OCI-LY1 (cell line): ENCODE measurements at regions not wholly inside any gene's neighbourhood (a gene's known extent, or its start where the extent isn't known, plus 50 kb on each side); places are given as distances from the start of the nearest gene placed in this dataset.

Experiments used
- EZH2 ChIP-seq: fragments of 200-600 bp; sonication (generic), shearing (Covaris generic); IDR thresholded peaks from 2 replicates; pipeline ENCODE4 v1.8.0; 2017; ENCODE audit warnings: borderline replicate concordance, mixed run types, mild to moderate bottlenecking, antibody characterized with exemption, low read length, moderate library complexity, mixed read lengths
- TF ChIP-seq, protein P1 (sequence below): fragments of 200-600 bp; sonication (generic), shearing (Covaris generic); IDR thresholded peaks from 2 replicates; pipeline ENCODE4 v1.5.1; 2017; ENCODE audit warnings: mild to moderate bottlenecking, antibody characterized with exemption, low read length, moderate library complexity, mixed read lengths

DNA sequence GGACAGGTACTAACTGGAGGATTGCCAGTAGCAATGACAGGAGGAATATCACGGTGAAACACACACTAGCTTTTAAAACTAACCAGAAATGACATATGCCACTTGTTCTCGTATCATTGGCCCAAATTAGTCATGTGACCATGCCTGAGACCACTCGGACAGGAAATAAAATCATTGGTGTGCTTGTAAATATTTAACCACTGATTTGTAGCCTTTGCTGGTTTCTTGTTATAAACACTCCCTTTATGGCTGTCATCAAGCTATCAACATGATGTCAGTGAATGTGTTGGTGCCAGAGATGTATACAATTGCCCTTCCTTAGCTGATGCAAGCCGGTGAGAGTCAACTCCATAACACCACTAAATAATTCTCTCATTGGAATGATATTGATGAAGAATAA lies 123.7 kb upstream of the ANKH start:
- TF ChIP-seq, protein P1, sequence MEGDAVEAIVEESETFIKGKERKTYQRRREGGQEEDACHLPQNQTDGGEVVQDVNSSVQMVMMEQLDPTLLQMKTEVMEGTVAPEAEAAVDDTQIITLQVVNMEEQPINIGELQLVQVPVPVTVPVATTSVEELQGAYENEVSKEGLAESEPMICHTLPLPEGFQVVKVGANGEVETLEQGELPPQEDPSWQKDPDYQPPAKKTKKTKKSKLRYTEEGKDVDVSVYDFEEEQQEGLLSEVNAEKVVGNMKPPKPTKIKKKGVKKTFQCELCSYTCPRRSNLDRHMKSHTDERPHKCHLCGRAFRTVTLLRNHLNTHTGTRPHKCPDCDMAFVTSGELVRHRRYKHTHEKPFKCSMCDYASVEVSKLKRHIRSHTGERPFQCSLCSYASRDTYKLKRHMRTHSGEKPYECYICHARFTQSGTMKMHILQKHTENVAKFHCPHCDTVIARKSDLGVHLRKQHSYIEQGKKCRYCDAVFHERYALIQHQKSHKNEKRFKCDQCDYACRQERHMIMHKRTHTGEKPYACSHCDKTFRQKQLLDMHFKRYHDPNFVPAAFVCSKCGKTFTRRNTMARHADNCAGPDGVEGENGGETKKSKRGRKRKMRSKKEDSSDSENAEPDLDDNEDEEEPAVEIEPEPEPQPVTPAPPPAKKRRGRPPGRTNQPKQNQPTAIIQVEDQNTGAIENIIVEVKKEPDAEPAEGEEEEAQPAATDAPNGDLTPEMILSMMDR, result no peak
- TF ChIP-seq EZH2, result no peak
